NCI-H526 treated with DMSO at 0.1 percent for 48 hours (cell line): ENCODE measurements at regions not wholly inside any gene's neighbourhood (a gene's known extent, or its start where the extent isn't known, plus 50 kb on each side); places are given as distances from the start of the nearest gene placed in this dataset.

Source experiments
- DNase-seq: peaks from one replicate; lab custom pipeline; 2025; lab: John Stamatoyannopoulos, UW

DNA sequence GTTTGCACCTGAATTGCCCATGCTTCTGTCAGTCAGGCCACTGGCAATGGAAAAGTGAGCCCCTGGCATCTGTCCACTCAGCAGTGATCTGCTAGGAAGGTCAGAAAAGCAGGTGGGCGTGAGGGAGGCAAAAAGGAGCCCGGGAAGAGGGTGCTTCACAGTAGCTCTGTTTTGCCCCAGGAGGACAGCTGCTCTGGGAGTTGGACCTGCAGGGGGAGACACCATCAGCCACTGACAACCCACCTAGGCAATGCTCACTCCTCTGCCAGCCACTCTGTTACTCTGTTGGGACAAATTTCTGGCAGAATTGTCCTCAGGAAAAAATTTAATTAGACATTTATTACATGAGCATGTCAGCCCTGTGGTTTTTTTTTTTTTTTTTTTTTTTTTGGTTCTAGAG, 146.4 kb downstream of the LRIG2 start:
- DNase-seq = no peak

DNA sequence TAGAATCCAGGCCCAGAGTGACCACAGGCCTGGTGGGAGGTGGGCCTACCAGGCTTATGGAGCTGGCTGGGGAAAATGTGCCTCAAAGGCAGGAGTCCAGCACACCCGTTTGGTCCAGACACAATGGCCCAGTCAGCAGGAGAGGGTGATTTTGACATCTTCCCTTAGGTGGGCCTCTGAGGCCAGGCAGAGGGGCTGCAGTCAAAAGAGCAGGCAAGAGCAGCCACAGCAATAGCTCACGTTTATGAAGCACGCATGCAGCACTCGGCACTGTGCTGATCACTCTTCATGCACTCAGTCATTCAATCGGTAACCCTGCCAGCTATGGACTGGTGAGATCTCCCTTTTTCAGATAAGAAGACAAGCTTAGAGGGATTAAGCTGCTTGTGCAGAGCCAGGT, 146.8 kb downstream of the LRIG2 start:
- DNase-seq = no peak

DNA sequence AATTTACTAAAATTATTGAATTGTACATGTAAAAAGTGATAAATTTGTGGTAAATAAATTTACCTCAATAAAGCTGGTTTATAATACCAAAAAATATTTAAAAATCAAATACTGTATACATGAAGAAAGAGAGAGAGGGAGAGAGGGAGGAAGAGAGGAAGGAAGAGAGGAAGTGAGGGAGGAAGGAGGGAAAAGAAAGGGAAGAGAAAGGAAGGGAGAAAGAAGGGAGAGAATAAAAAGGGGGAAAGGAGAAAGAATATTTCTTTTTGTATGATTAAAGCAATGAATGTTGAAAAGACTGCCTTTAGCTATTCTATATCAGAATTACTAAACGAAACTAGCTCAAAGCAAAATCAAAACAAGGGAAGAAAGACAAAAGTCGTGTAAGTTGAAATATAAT, 150.0 kb downstream of the LRIG2 start:
- no peak for DNase-seq

DNA sequence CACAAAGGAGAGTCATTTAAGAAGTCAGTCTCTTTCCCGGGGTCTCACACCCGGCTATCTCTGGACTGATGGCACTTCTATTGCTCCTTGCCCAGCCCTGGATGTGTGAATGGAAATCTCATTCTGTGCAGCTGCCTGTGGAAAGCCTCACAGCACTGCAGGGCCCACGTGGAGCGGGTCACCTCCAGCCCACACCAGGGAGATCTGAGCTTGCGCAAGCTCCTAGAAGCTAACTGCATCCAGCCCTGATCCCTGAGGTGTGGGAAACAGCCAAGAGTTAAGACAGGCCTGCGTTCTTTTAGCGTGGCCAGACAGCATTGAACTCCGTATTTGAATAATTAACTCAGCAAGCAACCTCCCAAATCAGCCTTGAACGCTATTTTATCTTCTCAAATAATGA, 150.5 kb downstream of the LRIG2 start:
- DNase-seq = no peak

DNA sequence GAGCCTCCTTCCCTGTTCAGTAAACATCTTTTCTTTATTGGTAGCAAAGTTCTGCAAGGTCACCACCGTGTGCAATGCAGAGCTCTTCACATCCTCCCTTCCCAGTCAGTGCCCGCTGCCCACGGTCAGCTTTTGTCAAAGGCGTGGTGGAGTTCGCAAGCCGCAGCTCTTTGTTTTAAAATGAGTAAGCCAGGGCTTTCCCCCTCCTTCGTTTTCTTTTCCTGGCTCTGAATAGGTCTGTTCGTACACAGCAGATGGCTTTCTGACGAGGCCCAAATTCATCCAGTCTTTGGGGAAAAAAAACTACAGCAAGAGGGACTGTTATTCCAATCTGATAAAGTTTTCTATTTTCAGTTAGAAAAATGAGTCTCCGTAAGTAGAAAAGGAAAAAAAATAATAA, 153.2 kb downstream of the LRIG2 start:
- DNase-seq = no peak

DNA sequence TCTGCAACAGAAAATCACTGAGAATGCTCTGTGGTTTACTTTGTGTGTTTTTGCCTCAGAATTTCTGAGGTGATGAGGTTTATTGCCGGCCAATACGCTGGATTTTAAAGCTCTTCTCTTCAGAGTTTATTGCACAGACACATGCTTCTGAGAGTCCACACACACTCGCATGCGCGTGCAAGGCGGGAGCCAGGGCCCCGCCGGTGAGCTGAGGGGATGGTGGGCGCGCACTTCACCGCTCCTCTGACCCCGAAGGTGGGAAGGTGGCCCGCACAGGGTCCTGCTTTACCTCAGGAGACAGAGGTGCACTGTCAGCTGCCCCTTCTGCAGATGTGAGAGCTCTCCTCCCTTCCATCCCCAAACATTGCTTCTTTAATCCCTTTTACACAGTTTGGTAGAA, 158.4 kb upstream of the MAGI3 start:
- no peak for DNase-seq

DNA sequence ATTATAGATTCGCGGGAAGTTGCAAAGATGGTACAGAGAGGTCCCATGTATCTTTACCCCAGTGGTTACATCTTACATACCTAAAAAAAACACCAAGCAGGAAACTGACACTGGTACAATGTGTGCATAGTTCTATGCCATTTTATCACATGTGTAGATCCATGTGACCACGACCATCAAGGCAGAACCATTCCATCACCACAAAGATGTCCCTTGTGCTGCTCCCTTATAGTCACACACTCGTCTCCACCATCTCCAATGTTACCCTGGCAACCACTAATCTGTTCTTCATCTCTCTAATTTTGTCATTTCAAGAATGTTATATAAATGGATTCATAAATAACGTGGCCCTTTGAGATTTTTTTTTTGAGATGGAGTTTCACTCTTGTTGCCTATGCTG, 156.9 kb upstream of the MAGI3 start:
- DNase-seq = no peak

DNA sequence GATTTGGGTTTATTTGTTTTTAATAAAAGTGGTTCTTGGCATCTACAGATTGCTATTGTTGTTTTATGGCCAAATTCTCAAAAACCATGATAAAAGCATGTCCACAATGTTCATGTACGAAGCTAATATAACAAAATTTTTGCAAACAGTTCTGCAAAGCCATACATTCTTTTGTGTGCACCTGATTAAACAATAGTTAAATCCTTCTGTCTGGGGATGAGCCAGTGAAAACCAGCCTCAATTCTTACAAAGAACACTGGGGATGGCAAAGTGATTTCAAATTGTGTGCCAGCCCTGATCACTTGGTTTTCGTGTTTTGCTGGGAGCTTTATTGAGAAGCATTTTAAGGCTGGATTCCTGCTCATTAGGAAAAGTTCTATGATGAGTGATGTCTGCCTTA, 149.1 kb upstream of the MAGI3 start:
- no peak for DNase-seq

DNA sequence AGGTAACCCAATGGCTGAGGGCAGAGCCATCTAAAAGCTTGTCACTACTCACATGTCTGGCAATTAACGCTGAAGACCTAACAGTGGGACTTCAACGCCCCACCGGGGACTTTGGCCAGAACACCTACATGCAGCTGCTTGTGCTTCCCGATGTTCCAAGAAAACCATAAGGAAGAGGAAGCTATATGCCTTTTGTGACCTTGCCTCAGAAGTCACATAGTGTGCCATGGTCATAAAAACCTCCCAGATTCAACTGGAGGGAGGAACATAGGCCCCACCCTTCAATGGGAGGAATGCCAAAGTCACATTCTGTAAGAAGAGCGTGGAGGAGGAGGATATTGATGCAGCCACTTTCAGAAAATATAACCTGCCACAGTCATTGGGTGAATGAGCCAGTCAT, 147.8 kb upstream of the MAGI3 start:
- no peak for DNase-seq

DNA sequence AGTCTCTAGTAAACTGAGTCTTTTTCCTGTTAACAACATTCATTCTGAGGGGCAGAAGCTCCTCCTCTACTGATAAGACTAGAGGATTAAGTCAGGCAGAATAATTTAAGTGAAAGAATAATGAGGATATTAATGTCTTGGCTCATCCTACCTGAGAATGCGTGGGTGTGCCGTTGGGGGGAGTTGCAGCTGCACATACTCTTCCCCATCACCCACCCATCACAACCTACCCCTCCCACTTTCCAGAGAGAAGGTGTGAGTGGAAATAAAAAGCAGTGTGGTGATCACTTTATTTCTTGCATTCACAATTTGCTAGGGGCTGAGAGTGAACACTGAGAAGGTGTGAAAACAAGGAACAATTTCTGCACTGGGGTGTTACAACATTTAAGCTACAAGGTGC, 146.8 kb upstream of the MAGI3 start:
- DNase-seq = no peak

DNA sequence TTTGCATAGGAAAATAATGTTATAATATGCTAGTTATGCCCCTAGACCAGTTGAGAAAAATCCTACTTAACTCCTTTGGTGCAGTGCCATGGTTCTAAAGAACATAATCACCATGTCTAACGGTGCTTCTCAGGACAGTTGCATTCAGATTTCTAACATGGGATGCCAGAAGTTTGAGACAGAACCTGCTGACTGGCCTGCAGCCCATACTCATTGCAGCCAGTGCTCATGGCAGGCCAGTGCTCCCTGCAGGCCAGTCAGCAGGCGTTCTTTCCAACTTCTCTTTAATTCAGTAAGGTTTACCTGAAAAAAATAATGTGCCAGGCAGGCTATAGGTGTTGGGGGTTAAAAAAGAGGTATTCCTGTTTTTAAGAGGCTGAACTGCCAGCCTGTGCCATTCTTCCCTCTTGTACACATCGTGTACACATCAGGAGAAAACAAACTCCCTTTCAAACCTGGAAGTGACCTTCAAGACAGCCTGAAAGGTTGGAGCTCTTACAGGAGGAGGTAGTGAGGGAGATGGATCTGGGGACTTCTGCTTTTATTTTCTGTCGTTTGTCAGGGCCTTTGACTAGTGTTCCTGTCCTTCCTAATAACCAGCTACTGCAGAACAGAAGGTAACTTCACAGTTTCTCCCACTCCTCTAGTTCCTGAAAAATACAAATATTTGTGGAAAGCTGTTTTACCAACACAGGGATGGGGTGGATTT, 146.0 kb upstream of the MAGI3 start:
- DNase-seq = no peak

DNA sequence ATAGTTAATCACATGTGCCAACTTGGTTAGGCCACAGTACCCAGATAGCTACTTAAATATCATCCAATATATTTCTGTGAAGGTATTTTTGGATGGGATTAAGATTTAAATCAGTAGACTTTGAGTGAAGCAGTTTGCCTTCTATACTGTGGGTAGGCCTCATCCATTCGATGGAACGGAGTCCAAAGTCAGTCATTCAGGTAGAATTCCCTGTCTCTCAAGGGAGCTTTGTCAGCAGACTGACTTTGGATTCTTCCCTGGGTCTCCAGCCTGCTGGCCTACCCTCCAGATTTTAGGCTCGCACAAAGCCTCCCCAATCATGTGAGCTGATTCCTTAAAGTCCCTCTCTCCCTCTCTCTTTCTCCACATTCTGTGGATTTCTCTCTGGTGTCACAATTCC, 145.1 kb upstream of the MAGI3 start:
- DNase-seq = no peak

DNA sequence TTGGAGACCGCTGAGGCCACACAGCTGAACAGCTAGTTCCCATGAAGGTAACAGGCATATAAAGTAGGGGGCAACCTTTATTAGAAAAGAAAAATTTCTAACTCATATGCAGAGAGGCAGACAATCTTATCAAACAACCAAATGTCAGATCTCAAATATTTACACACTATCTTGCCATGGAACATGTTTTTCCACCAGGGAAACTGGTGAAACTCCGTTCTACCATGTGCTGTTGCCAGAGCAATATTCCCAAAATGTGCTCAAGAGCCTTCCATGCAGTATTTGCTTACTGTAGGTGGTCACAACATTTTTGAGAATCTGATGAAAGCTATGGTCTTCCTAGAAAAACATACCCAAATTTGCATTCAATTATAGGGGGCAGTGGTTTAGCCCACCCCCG, 143.4 kb upstream of the MAGI3 start:
- no peak for DNase-seq

DNA sequence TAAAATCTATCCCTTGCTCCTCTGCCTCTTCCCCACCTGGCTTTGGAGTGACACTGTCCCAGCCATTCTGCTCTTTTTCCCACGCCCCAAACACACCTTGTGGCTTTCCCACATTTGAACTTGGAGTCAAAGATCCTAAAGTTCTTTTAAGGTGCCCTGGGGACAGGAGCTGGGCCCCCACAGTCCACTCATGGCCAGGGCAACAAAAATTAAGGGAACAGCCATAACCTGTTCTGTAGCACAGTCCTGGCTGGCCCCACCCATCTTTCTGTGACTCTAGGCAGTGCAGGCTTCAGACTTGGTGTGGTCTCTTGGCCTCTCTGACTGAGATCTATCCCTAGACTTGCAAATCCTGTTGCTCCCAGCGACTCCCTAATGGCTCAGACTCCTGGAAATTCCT, 143.0 kb upstream of the MAGI3 start:
- DNase-seq = no peak

DNA sequence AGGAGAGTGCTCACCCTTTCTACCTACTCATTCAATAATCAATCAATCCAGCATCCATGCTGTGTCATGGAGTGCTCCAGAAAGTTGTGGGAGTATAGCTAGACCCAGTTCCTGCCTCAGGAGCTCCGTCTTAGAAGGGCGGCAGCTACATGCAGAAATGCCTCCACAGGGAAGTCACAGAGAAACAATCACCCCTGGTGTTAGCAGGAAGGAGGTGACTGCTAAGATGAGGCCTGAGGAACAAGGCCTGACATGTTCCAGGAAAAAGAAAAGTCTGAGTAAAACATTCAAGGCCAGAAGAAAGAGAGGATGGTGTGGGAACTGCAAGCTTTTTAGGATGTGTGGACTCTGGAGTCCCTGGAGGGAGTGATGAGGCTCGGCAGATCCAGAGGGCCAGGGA, 142.5 kb upstream of the MAGI3 start:
- no peak for DNase-seq

DNA sequence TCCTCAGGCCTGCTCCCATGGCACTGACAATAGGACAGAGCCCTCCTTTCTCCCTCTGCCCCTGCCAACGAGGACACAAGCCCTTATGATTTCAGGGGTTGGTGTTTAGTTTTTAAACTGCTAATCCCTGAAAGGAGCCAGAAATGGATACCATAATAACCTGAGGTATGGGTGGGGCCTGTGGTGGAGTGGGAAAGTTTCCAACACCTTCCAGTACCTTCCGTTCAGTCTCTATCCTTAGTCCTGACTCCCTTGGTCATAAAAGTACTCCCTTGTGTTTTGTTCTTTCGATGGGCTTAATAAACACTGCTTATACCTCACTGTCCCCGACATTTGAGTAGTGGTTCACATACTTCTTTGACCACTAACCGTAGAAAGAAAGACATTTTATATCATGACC, 141.8 kb upstream of the MAGI3 start:
- no peak for DNase-seq

DNA sequence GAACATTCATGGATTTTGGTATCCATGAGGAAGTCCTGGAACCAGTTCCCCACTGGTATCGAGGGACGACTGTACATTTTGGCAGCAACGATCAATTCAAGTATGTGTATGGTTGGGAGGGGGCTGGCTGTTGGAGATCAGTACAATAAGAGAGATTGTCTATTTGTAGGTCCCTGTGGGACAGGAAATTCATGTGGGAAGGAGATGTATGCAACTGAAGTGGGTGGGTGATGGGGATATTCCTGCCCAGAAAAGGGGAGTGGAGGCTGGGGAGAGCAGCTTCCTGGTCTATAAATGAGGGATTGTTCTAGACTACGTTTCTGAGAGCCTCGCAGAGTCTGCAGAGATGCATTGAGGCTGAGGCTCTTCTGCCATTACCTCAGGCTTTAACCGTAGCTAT, 140.2 kb upstream of the MAGI3 start:
- DNase-seq = peak; percentile 28

DNA sequence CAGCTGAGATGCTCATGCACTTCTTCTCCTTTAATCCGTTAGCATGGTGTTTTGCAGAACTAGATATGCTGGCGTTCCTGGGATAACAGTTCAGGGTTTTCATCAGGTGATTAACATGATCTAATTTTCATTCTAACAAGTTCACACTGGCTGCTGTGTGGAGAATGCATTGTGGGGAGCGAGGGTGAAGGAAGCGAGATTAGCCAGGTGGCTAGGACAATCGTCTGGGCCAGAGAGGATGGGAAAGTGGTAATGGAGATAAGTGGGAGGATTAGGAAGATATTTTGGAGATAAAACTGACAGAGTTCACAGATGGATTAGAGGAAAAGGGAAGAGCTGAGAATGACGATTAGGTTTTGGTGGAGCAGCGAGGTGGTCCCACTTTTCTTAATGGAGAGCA, 138.1 kb upstream of the MAGI3 start:
- DNase-seq = no peak

DNA sequence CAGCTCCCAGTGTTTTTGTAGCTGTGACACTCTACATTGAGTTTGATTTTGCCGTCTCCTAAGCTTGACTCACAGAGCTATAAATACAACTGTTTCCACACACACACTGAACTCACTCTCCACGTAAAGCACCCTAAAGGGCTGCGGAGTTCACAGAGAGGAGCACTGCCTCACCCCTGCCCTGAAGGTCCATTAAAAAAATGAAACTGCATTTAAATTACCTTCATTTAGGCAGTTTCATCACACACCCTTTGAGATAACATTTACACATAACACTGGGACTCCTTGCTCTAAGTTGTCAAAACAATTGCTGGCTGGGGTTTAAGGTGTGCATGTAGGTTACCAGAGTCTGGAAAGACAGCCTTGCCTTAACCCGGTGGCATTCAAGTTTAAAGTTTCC, 137.1 kb upstream of the MAGI3 start:
- no peak for DNase-seq

DNA sequence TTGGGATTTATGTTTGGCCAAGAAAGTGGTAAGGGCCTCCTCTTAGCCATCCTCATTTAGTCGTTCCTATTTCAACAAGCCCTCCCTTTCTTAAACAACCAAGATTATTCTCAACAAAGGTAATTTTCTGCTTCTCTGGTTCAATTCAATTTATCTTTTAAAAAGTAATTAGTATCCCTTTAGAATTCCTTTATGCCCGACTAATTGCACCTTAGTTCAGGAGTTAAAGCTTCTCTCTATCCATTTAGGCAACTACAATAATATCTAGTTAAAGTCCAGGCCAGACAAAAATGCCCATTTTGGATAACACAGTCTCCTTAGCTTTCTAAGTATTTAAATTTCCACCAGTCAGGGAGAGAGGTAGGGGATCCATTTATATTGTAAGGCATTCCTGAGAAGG, 136.7 kb upstream of the MAGI3 start:
- no peak for DNase-seq

DNA sequence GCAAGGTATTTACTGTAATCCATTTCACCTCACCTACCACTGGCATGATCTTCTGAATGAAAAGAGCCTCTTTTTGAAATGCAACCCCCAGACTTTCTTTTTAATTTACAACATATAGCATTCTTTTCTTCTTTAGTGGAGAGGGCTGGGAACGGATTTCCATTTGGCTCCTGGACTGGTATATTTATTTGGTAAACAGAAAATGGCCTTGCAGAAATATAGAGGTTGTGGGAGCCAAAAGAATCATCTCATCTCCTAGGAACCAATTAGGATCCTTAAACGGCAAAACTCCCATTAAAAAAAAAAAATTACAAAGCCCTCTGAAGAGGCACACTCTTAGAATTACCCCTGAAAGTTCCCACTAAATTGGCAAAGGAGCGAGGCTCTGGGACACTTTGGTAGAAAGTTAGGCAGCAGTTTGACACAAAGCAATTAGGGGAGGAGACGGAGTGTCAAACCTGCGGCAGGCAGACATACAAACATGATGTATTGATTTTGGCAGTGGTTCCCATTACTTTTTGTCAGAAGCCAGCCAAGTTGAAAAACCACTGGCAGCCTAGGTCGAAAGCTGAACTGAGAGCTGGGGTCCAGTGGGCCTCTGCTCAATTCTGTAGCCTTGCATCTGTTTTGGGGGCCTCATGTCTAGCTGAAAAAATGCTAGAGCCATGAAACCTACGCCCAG, 135.1 kb upstream of the MAGI3 start:
- no peak for DNase-seq

DNA sequence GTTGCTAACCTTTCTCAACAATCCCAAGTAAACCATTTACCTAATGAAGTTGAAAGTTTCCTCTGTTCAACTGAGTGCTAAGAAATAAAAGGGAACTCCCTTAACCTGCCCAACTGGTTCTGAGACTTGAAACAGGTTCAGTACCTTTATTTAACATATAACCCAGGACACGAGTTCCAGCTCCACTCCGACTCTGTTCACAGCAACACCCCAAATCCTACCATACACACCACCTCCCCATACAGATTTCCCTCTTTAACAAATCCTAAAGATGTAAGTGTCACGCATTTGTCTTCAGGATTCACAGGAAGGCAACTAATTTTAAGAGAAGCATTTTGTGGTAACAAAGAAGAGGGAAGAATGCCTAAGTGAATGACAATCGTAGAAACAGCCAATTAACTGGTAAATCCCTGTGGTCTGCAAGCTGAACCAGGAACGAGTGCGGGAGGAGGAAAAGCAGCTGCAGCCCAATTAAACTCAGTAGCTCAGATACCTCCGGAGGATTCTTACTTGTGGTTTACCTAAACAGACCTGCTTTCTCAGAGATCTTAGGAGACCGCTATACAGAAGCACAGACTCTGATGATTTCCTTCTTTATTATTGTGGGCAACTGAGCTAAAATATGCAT, 134.5 kb upstream of the MAGI3 start:
- no peak for DNase-seq

DNA sequence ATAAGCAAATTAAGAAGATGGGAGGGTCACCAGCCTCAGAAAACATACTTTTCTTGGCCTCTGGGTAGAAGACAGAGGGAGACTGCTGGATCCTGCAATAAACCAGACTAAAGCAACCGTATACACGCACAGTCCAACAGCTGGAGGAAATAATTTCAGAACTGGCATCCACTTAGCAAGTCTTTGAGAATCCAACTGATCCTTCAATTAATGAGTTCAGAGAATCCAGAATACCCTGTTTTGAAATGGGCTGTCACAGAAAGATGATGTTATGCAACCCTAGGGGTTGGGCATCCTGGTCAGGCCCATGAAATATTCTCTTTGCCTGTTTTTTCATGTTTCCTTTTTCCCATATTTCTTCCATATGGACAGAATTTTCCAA, 134.0 kb upstream of the MAGI3 start:
- DNase-seq = no peak

DNA sequence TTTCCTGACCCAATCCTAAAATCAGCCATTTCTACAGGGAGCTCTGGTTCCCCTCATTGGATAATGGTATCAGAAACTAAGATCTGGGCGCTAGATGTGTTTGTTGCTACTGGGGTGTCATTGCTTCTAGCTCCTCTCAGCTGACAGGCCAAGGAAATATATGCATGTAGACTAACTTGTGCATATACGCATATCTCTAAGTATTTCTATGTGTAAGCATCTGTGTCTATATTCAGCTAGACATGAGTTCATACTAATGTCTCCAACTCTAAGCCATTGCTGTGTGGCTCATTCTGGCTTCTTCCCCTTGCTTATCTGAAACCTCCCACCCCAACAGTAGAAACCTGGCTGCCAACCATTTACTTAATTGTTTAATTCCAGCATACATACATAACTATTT, 130.3 kb upstream of the MAGI3 start:
- DNase-seq = no peak
